Brain pericyte (primary cell): ENCODE measurements at regions not wholly inside any gene's neighbourhood (a gene's known extent, or its start where the extent isn't known, plus 50 kb on each side); places are given as distances from the start of the nearest gene placed in this dataset.
"Not testable (repeated sequence)": the region's sequence is repeated elsewhere in the genome, so short reads cannot be mapped to it uniquely, and the experiment has no call there.

Source experiments
- DNase-seq: peaks from one replicate; pipeline ENCODE4 v3.0.0-alpha.2; 2012; ENCODE audit warnings: low read depth, low spot score

- not testable (repeated sequence) for DNase-seq
Measured at GRCh38 chr1:30097851-30098250, 625.5 kb downstream of the MATN1 start.

- no peak for DNase-seq
Measured at GRCh38 chr1:30095451-30096025, 627.8 kb downstream of the MATN1 start.

GRCh38 chr1:30095051-30095450 is 628.3 kb downstream of the MATN1 start:
- DNase-seq: no peak

GRCh38 chr1:30092051-30092858 is 631.1 kb downstream of the MATN1 start:
- DNase-seq: no peak

- DNase-seq: no peak
Measured at GRCh38 chr1:30090162-30090820, 633.1 kb downstream of the MATN1 start.

DNA sequence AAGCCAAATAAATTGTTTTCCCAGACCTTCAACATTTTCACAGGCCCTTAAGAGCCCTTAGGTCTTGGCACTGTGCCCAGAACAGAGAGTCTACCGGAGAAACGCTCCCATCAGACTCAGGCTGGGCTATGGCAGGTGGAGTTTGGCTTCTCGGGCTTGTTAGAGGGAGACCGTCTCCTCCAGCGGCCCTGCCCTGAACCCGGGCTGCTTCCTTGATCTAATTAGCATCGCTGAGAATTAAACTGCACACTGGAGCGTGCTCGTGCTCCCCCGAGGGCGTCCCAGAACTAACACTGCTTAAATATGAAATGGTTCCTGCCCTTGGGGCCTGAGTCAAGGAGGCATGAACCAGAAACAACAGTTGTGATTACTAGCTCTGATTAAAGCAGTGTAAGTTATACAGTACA is 634.4 kb downstream of the MATN1 start:
- DNase-seq: no peak

DNA sequence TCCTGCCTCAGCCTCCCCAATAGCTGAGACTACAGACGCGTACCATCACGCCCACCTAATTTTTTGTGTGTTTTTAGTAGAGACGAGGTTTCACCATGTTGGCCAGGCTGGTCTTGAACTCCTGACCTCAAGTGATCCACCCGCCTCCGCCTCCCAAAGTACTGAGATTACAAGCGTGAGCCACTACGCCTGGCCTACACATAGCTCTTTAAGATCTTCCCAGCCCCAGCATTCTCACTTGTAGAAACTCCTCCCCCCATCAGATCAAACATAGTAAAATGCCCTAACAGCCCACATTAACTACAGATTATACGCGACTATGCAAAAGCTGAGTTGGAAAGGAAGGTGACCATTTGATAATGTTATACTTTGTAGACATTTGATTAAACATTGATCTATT is 634.8 kb downstream of the MATN1 start:
- DNase-seq: no peak

GRCh38 chr1:30087465-30087864 is 635.9 kb downstream of the MATN1 start:
- DNase-seq: no peak

- DNase-seq: no peak
Measured at GRCh38 chr1:30085811-30086770, 637.3 kb downstream of the MATN1 start.

DNA sequence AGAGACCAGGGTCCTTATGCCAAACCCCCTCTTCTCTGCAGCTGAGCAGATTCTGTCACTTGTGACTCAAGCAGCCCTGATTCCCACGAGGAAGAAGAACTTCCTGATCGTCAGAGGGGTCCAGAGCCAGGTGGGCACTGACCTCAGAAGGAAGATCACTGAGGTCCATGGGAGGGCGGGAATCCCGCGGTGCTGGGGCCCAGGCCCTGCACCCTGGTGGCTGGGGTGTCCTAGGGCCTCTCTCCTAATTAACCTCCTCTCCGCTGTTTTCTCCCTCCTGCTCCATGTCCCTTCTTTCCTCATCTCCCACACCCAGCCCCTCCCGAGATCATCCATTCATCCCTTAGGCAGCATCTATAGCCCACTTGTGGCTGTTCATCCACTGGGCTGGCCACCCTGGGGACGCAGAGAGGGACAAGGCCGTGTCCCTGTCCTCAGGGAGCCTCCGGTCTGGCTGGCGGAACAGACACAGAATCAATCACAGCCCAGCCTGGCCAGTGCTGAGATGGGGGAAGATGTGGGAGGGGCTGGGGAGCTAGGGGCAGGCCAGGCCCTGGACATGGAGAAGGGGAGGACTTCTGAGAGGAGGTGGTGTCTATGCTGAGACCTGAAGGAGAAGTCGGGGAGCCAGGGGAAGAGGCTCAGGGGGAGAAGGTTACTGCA is 638.3 kb downstream of the MATN1 start:
- DNase-seq: no peak

DNA sequence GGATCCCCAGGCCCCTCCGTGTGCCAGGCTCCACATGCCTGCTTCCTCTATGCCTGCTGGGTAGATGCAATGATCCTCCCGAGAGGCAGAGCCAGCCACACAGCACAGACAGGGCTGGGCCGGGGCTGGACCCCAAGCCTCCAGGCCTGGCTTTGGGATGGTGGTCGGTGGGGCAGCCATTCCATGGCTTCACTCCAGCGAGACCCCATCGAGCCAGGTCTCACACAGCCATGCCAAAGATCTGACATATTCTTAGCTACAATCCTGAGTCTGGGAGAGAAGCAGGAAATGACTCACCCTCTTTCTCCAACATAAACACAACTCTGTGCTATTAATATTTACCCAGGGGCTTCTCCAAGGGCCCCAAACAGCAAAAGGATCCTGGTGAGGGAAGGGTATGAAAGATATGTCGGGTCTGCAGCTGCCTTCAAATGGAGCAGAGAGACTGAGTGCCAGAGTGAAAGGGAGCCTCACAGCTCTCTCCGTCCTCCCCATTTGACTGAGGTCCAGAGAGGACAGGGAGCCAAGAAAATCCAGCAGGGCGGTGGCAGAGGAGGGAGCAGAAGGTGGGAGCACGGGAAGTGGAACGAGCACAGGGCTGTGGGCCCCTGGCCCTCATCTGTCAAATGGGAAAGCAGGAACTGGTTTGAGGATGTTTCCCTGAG is 639.5 kb downstream of the MATN1 start:
- peak; percentile 58 for DNase-seq

DNA sequence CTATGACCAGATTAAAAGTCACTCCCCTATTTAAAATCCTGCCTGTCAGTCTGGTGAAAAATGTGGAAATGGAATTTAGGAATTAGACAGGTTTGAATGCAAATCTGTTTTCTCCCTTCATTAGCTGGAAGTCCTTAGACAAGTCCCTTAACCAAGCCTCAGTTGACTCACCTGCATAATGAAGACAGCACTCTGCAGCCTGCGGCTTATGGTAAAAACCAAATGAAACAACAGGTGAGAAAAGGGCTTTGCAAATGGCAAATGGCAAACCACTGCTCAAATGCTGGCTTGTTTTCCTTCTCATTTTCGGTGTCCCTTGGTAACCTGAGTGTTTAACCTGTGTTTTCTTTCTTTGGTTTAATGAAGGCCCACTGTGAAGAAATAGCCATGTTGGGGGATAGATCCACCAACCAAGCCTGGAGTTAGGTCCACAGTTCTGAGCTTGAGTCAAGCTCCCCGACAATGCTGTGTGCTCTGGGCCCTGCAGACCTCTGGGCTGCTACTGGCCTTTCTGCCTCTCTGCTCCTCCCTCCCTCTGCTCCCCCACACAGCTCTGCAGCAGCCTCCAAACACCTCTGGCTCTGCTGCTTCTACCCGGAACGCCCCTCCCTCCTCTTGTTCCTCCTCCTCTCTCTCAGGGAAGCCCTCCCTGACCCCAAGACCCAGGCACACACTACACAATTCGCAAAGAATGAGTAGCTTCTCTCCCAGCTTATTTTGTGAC is 641.8 kb downstream of the MATN1 start:
- no peak for DNase-seq

DNA sequence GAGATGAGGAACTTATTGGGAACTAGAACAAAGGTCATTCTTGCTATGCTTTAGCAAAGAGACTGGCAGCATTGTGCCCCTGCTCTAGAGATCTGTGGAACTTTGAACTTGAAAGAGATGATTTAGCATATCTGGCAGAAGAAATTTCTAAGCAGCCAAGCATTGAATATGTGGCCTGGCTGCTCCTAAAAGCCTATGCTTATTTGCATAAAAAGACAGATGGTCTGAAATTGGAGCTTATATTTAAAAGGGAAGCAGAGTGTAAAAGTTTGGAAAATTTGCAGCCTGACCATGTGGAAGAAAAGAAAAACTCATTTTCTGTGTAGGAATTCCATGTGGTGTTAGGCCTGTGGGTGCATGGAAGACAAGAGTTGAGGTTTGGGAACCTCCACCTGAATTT is 647.5 kb downstream of the MATN1 start:
- DNase-seq: not testable (repeated sequence)

DNA sequence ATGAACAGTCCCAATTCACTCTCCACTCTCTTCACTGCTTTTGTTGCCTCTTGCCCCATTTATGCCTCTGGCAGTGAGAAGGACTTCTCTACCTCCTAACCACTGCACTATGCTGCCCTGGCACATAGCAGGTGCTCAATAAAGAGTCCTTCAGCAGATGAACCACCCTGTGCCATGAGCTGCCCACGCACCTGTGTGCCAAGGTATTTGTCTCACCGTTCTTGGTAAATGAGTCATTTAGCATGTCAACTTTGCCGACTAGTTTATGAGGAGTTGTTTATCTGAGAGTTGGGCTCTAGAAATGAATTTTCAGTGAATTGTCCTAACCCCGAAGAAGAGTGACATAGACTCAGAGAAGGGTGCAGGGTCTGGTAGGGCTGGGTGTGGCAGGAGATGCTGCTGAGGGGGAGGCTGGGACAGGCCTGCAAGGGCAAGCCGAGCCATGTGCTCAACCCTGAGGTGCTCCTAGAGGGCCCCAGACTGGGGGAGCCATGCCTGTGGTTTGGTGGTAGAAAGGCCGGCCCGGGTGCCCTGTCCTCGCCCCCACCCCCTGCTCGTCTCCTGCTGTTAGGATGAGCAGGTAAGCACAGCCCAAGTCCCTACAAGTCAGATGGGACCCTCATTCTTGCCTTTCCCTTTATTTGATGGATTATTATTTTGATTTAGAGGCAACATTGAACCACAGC is 654.5 kb downstream of the MATN1 start:
- no peak for DNase-seq

GRCh38 chr1:30064547-30064946 is 658.8 kb downstream of the MATN1 start:
- DNase-seq: no peak

- DNase-seq: no peak
Measured at GRCh38 chr1:30063621-30064280, 659.6 kb downstream of the MATN1 start.

- no peak for DNase-seq
Measured at GRCh38 chr1:30061292-30062220, 661.8 kb downstream of the MATN1 start.

- no peak for DNase-seq
Measured at GRCh38 chr1:30060738-30061137, 662.6 kb downstream of the MATN1 start.
